H1 (cell line): ENCODE measurements at regions not wholly inside any gene's neighbourhood (a gene's known extent, or its start where the extent isn't known, plus 50 kb on each side); places are given as distances from the start of the nearest gene placed in this dataset.

ENCODE experiments used
- CTCF ChIA-PET: fragments of 300-600 bp; sonication (Branson Sonifier 250); formaldehyde crosslinking; loops from one replicate; lab custom pipeline; 2021; ENCODE audit not compliant: partially characterized antibody; lab: Charles Lee
- POLR2A ChIA-PET: fragments of 300-600 bp; sonication (Branson Sonifier 250); formaldehyde crosslinking; loops from one replicate; lab custom pipeline; 2021; ENCODE audit warnings: inconsistent platforms; ENCODE audit not compliant: partially characterized antibody; lab: Charles Lee
- DNase-seq, 2 experiments: peaks; one replicate each; pipeline versions ENCODE4 v3.0.0 to v3.0.0-alpha.2; 2010 to 2022; ENCODE audit warnings: low spot score in 2 of 2, low read depth in 1 of 2, mixed read lengths in 1 of 2
- FAIRE-seq: peaks from 2 replicates; lab custom pipeline; 2011; peaks lifted over from hg19 to GRCh38; lab: Jason Lieb, UNC
- H2AFZ ChIP-seq: 2 replicates; pipeline ENCODE4 v1.8.1; 2012; ENCODE audit warnings: low read length, inconsistent platforms
- H2AK5ac ChIP-seq: 2 replicates; pipeline ENCODE4 v1.6.1; 2013; ENCODE audit warnings: low read depth, low read length
- H2BK120ac ChIP-seq: replicated peaks from 2 replicates; pipeline ENCODE3; 2013; ENCODE audit warnings: low read depth, low read length, inconsistent platforms
- H2BK12ac ChIP-seq: 2 replicates; pipeline ENCODE4 v1.6.1; 2013; ENCODE audit warnings: low read depth, low read length
- H2BK15ac ChIP-seq: 2 replicates; pipeline ENCODE4 v1.6.1; 2013; ENCODE audit warnings: low read length
- H2BK20ac ChIP-seq: 2 replicates; pipeline ENCODE4 v1.6.1; 2013; ENCODE audit warnings: low read length
- H2BK5ac ChIP-seq: 2 replicates; pipeline ENCODE4 v1.6.1; 2013; ENCODE audit warnings: low read depth, low read length
- H3K14ac ChIP-seq: 2 replicates; pipeline ENCODE4 v1.6.1; 2013; ENCODE audit warnings: inconsistent platforms; ENCODE audit not compliant: insufficient read length
- H3K18ac ChIP-seq: 2 replicates; pipeline ENCODE4 v1.6.1; 2013; ENCODE audit warnings: low read length; ENCODE audit errors: extremely low read depth
- H3K23ac ChIP-seq: 2 replicates; pipeline ENCODE4 v1.6.1; 2013; ENCODE audit warnings: inconsistent platforms; ENCODE audit not compliant: insufficient read length
- H3K23me2 ChIP-seq: 2 replicates; pipeline ENCODE4 v1.6.1; 2013; ENCODE audit warnings: low read depth, low read length
- H3K27ac ChIP-seq: 2 replicates; pipeline ENCODE4 v1.6.1; 2011; ENCODE audit warnings: low read depth, low read length, inconsistent platforms
- H3K27me3 ChIP-seq, 4 experiments: replicated peaks in 1 of 4; 1 replicate in 1 of 4; 2 replicates in 3 of 4; pipeline versions ENCODE4 v1.6.1 to v1.8.1; 2011 to 2013; ENCODE audit warnings: low read length in 3 of 4, mild to moderate bottlenecking in 3 of 4, inconsistent platforms in 2 of 4, mixed read lengths in 2 of 4, moderate library complexity in 1 of 4; ENCODE audit not compliant: control insufficient read depth in 3 of 4, insufficient read depth in 3 of 4; ENCODE audit errors: extremely low read depth in 1 of 4
- H3K36me3 ChIP-seq, 4 experiments: 2 replicates each; pipeline versions ENCODE4 v1.6.1 to v1.8.1; 2011 to 2013; ENCODE audit warnings: mild to moderate bottlenecking in 4 of 4, low read length in 3 of 4, moderate library complexity in 2 of 4, control low read depth in 1 of 4, inconsistent platforms in 1 of 4; ENCODE audit not compliant: insufficient read depth in 4 of 4, control insufficient read depth in 2 of 4
- H3K4ac ChIP-seq: replicated peaks from 2 replicates; pipeline ENCODE3; 2013; ENCODE audit warnings: low read length, low read depth, mixed read lengths, inconsistent platforms; ENCODE audit not compliant: insufficient read length
- H3K4me1 ChIP-seq, 4 experiments: replicated peaks in 1 of 4; 1 replicate in 1 of 4; 2 replicates in 3 of 4; pipeline versions ENCODE4 v1.6.1 to v1.8.1; 2011 to 2013; ENCODE audit warnings: low read length in 3 of 4, inconsistent platforms in 2 of 4, mixed read lengths in 1 of 4; ENCODE audit not compliant: insufficient read depth in 4 of 4, control insufficient read depth in 3 of 4
- H3K4me2 ChIP-seq, 2 experiments: 2 replicates each; pipeline versions ENCODE4 v1.6.1 to v1.8.1; 2011 to 2013; ENCODE audit warnings: low read depth in 2 of 2, low read length in 2 of 2, control low read depth in 1 of 2, inconsistent platforms in 1 of 2, mild to moderate bottlenecking in 1 of 2; ENCODE audit not compliant: insufficient read depth in 1 of 2
- H3K4me3 ChIP-seq, 4 experiments: fragments of 200-600, 300-600 bp in 1 of 4; sonication (generic), shearing (Covaris generic), sonication (Bioruptor Twin) in 1 of 4; 2 replicates each; pipeline versions ENCODE4 v1.5.1 to v1.8.1; 2011 to 2016; ENCODE audit warnings: low read length in 4 of 4, low read depth in 3 of 4, control low read depth in 2 of 4, inconsistent platforms in 2 of 4, mild to moderate bottlenecking in 2 of 4, mixed read lengths in 1 of 4, moderate library complexity in 1 of 4; ENCODE audit not compliant: insufficient read depth in 2 of 4; ENCODE audit errors: extremely low read depth in 1 of 4
- H3K56ac ChIP-seq: replicated peaks from 2 replicates; pipeline ENCODE3; 2013; ENCODE audit warnings: low read depth, mild to moderate bottlenecking, mixed read lengths, low read length, inconsistent platforms; ENCODE audit not compliant: insufficient read length
- H3K79me1 ChIP-seq: 2 replicates; pipeline ENCODE4 v1.6.1; 2013; ENCODE audit warnings: low read depth, low read length, control low read depth
- H3K79me2 ChIP-seq, 2 experiments: 2 replicates each; pipeline versions ENCODE4 v1.6.1 to v1.8.1; 2012 to 2013; ENCODE audit warnings: low read length in 2 of 2, mild to moderate bottlenecking in 2 of 2, inconsistent platforms in 1 of 2; ENCODE audit not compliant: insufficient read depth in 2 of 2, control insufficient read depth in 1 of 2
- H3K9ac ChIP-seq, 4 experiments: replicated peaks in 1 of 4; 1 replicate in 1 of 4; 2 replicates in 3 of 4; pipeline versions ENCODE4 v1.6.1 to v1.8.1; 2011 to 2013; ENCODE audit warnings: low read depth in 3 of 4, low read length in 3 of 4, control low read depth in 2 of 4, mild to moderate bottlenecking in 2 of 4, moderate library complexity in 2 of 4, inconsistent platforms in 1 of 4; ENCODE audit errors: extremely low read depth in 1 of 4
- H3K9me3 ChIP-seq, 2 experiments: 2 replicates each; pipeline versions ENCODE4 v1.6.1 to v1.8.1; 2012 to 2013; ENCODE audit warnings: mild to moderate bottlenecking in 2 of 2, moderate library complexity in 2 of 2, control low read depth in 1 of 2, inconsistent platforms in 1 of 2, low read depth in 1 of 2, low read length in 1 of 2, mixed read lengths in 1 of 2; ENCODE audit not compliant: insufficient read depth in 2 of 2
- H4K20me1 ChIP-seq, 2 experiments: replicated peaks in 1 of 2; 2 replicates each; pipeline versions ENCODE3 to v1.8.1; 2011 to 2013; ENCODE audit warnings: inconsistent platforms in 2 of 2, low read length in 2 of 2, mild to moderate bottlenecking in 1 of 2; ENCODE audit not compliant: insufficient read depth in 2 of 2, control insufficient read depth in 1 of 2
- H4K5ac ChIP-seq: 2 replicates; pipeline ENCODE4 v1.6.1; 2013; ENCODE audit warnings: low read length, low read depth, mixed read lengths, inconsistent platforms; ENCODE audit not compliant: insufficient read length
- H4K8ac ChIP-seq: 2 replicates; pipeline ENCODE4 v1.8.0; 2013; ENCODE audit warnings: mild to moderate bottlenecking, moderate library complexity, low read length, inconsistent platforms; ENCODE audit not compliant: insufficient read depth; ENCODE audit errors: extremely low read depth
- H4K91ac ChIP-seq: replicated peaks from 2 replicates; pipeline ENCODE3; 2013; ENCODE audit warnings: low read length, mixed read lengths, inconsistent platforms; ENCODE audit not compliant: insufficient read length
- CBX5 ChIP-seq: fragments of 300-800, 300-1000 bp; sonication (generic); IDR thresholded peaks from 2 replicates; pipeline ENCODE4 v1.7.1; 2016; ENCODE audit warnings: antibody characterized with exemption, low read length, low read depth
- CHD2 ChIP-seq: IDR thresholded peaks from 2 replicates; pipeline ENCODE4 v1.6.1; 2012; ENCODE audit warnings: low read length, improper control_type of control experiment
- EGR1 ChIP-seq: IDR thresholded peaks from 2 replicates; pipeline ENCODE4 v1.6.1; 2011; ENCODE audit warnings: low read depth, low read length, borderline replicate concordance
- GABPA ChIP-seq: IDR thresholded peaks from 2 replicates; pipeline ENCODE4 v1.6.1; 2011; ENCODE audit warnings: mild to moderate bottlenecking, low read length, moderate library complexity, borderline replicate concordance; ENCODE audit not compliant: insufficient read depth
- JUN ChIP-seq: IDR thresholded peaks from 2 replicates; pipeline ENCODE4 v1.6.1; 2011; ENCODE audit warnings: low read depth, mild to moderate bottlenecking, improper control_type of control experiment, low read length
- PHF8 ChIP-seq: fragments of 200-600 bp; sonication (generic); conservative IDR thresholded peaks from 2 replicates; pipeline ENCODE4 v1.7.1; 2012; ENCODE audit warnings: low read depth, mild to moderate bottlenecking, inconsistent platforms, low read length, moderate library complexity
- RAD21 ChIP-seq, 2 experiments: IDR thresholded peaks in 1 of 2; conservative IDR thresholded peaks in 1 of 2; 2 replicates each; pipeline ENCODE4 v1.6.1; 2011; ENCODE audit warnings: low read depth in 2 of 2, low read length in 2 of 2, improper control_type of control experiment in 1 of 2, inconsistent platforms in 1 of 2, mild to moderate bottlenecking in 1 of 2, moderate library complexity in 1 of 2
- RNF2 ChIP-seq: fragments of 200-900, 300-1000 bp; sonication (generic); IDR thresholded peaks from 2 replicates; pipeline ENCODE4 v1.7.1; 2016; ENCODE audit warnings: borderline replicate concordance, low read depth, mild to moderate bottlenecking, antibody characterized with exemption, low read length; ENCODE audit not compliant: poor library complexity, severe bottlenecking; ENCODE audit errors: missing control alignments
- SAP30 ChIP-seq: fragments of 300-600 bp; sonication (generic); IDR thresholded peaks from 2 replicates; pipeline ENCODE4 v1.7.1; 2012; ENCODE audit warnings: low read length, moderate library complexity, mild to moderate bottlenecking, inconsistent platforms; ENCODE audit not compliant: insufficient read depth, insufficient replicate concordance
- SP1 ChIP-seq: IDR thresholded peaks from 2 replicates; pipeline ENCODE4 v1.6.1; 2011; ENCODE audit warnings: low read depth, low read length
- SP4 ChIP-seq: IDR thresholded peaks from 2 replicates; pipeline ENCODE4 v1.6.1; 2012; ENCODE audit warnings: low read length, inconsistent platforms
- SUZ12 ChIP-seq: fragments of 200-600 bp; sonication (generic); IDR thresholded peaks from 2 replicates; pipeline ENCODE4 v1.6.1; 2012; ENCODE audit warnings: mild to moderate bottlenecking, inconsistent platforms, low read length, moderate library complexity, mixed read lengths
- TAF7 ChIP-seq: optimal IDR thresholded peaks from 2 replicates; pipeline ENCODE3; 2011; ENCODE audit warnings: low read depth, mild to moderate bottlenecking, inconsistent platforms, low read length, moderate library complexity, borderline replicate concordance
- WGBS, 2 experiments: shearing (Covaris generic) in 1 of 2; methylation state at CpG; one replicate each; pipeline versions ENCODE4 v1.1.6 to v1.1.7; 2013 to 2015; ENCODE audit warnings: low lambda C conversion rate in 2 of 2, mixed read lengths in 2 of 2, inconsistent platforms in 1 of 2, low coverage in 1 of 2, missing lambda C conversion rate in 1 of 2; ENCODE audit not compliant: insufficient replicate concordance in 2 of 2, insufficient coverage in 1 of 2, insufficient read length in 1 of 2; ENCODE audit errors: extremely low coverage in 1 of 2, missing lambda C conversion rate in 1 of 2; 5-methylcytosine and 5-hydroxymethylcytosine counted together
- TF ChIP-seq, protein P1 (sequence below): IDR thresholded peaks from 2 replicates; pipeline ENCODE4 v1.6.1; 2012; ENCODE audit warnings: inconsistent platforms

DNA sequence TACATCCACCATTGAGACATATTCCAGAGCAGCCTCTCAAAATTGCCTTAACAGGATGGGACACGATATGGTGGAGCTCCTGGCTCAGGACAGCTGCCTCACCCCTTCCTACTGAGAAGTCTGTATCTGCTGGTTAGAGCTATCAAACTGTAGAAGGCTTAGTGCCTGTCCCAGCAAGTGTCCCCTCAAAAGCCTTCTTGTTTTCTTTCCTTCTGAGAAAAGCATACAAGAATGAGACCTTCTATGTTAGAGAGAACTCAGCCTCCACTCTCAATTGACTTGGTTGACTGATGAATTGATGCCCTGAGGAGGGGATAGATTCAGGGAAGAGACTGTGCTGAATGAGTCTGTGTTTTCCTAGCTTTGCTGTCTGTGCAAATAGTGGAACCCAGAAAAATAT, 2020.9 kb downstream of the TP53TG3F start:
- Histone ChIP-seq H3K14ac (no peak overlapping the region), H3K18ac (no peak overlapping the region), H3K79me1 (no peaks in the 10 kb centered on the region), H2BK15ac (no peak overlapping the region), H3K9ac (no peak overlapping the region), H2BK5ac (no peak overlapping the region), H2AFZ (no peak overlapping the region), H3K9me3 (peaks cover 49 to 58% of the 10 kb centered on the region in 2 experiments), H3K23ac (no peak overlapping the region), H4K8ac (no peak overlapping the region; the same call in 1 of the 2 replicates), H3K4me1 (no peaks in the 10 kb centered on the region), H2AK5ac (no peak overlapping the region), H4K20me1 (no peaks in the 10 kb centered on the region), H3K27me3 (no peaks in the 10 kb centered on the region), H3K36me3 (no peaks in the 10 kb centered on the region), H2BK12ac (no peak overlapping the region), H4K5ac (no peak overlapping the region), H3K79me2 (no peaks in the 10 kb centered on the region), H4K91ac (no peak overlapping the region), H3K27ac (no peak overlapping the region), H2BK20ac (no peak overlapping the region), H2BK120ac (no peak overlapping the region), H3K4ac (no peak overlapping the region), H3K56ac (no peak overlapping the region), H3K4me2 (no peak overlapping the region), H3K23me2 (no peaks in the 10 kb centered on the region), H3K4me3 (no peak overlapping the region)
- FAIRE-seq (no peak), DNase-seq (no peak)
- WGBS, 2 experiments: 25% methylated on average over 1 of the region's 1 CpG; no CpG with 5 or more reads in 1 of the 2 experiments
- ChIA-PET CTCF (no interaction called here), POLR2A (no interaction called here)
- TF ChIP-seq RAD21 (IDR thresholded peaks at IDR 0.05 in 1 of 2, conservative IDR thresholded peaks at IDR 0.05 in 1 of 2; ENCODE audit: low read depth in 2 of 2, low read length in 2 of 2) (no peak), GABPA (no peak), SAP30 (no peak), TAF7 (no peak), CBX5 (no peak), CHD2 (no peak), RNF2 (no peak), SUZ12 (no peak), SP4 (no peak), PHF8 (no peak), EGR1 (no peak), JUN (no peak), SP1 (no peak)
- TF ChIP-seq, protein P1, sequence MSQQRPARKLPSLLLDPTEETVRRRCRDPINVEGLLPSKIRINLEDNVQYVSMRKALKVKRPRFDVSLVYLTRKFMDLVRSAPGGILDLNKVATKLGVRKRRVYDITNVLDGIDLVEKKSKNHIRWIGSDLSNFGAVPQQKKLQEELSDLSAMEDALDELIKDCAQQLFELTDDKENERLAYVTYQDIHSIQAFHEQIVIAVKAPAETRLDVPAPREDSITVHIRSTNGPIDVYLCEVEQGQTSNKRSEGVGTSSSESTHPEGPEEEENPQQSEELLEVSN: no peak
